ENCODE measurements at regions not wholly inside any gene's neighbourhood (a gene's known extent, or its start where the extent isn't known, plus 50 kb on each side); places are given as distances from the start of the nearest gene placed in this dataset.

GRCh38 chr3:43181202-43181821, 75.4 kb upstream of the POMGNT2 start:
- no peak for TF ChIP-seq BACH2 (CRISPR knock-in tag; IDR thresholded peaks at IDR 0.05; ENCODE audit: borderline replicate concordance)
- TF ChIP-seq CREB5 (CRISPR knock-in tag; IDR thresholded peaks at IDR 0.05; ENCODE audit: low read depth): no peak
- TF ChIP-seq CSRNP3 (CRISPR knock-in tag; IDR thresholded peaks at IDR 0.05): no peak
- TF ChIP-seq ZNF565 (CRISPR knock-in tag; conservative IDR thresholded peaks at IDR 0.05; ENCODE audit: low read depth): no peak
- no peak for TF ChIP-seq OSR1 (CRISPR knock-in tag; IDR thresholded peaks at IDR 0.05)
- TF ChIP-seq ARNTL (CRISPR knock-in tag; IDR thresholded peaks at IDR 0.05; ENCODE audit: borderline replicate concordance, low read depth): no peak
- no peak for TF ChIP-seq PPARA (CRISPR knock-in tag; IDR thresholded peaks at IDR 0.05; ENCODE audit: borderline replicate concordance)
- no peak for TF ChIP-seq ZC3H10 (CRISPR knock-in tag; IDR thresholded peaks at IDR 0.05)
- TF ChIP-seq RARB (CRISPR knock-in tag; IDR thresholded peaks at IDR 0.05): no peak
- TF ChIP-seq ISL1 (CRISPR knock-in tag; IDR thresholded peaks at IDR 0.05): no peak
- TF ChIP-seq PATZ1 (CRISPR knock-in tag; IDR thresholded peaks at IDR 0.05; ENCODE audit: borderline replicate concordance): no peak
- no peak for TF ChIP-seq SNAI2 (CRISPR knock-in tag; IDR thresholded peaks at IDR 0.05)
